ENCODE measurements at regions not wholly inside any gene's neighbourhood (a gene's known extent, or its start where the extent isn't known, plus 50 kb on each side); places are given as distances from the start of the nearest gene placed in this dataset.
"Not testable (repeated sequence)": the region's sequence is repeated elsewhere in the genome, so short reads cannot be mapped to it uniquely, and the experiment has no call there.

DNA sequence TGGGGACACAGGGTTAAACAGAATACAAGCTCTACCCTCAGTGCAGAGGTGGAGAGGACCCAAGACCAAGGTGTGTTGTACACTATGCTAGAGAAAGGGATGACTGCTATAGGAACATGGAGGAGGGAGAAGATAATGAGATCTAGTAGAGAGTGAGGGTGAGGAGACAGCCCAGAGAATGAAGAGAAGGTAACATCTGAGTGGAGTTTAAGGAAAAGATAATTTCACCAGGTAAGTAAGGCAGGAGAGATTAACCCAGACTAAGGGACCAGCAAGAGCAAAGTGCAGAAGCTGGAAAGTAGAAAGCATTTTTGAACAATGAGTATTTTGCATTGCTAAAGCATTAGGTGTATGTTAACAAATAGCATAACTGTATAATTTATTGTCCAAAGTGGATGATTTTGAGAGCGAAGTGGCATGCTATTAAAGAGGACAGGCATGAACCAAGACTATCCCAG lies 128.8 kb downstream of the RASSF10 start:
- no peak for DNase-seq

GRCh38 chr11:13139085-13139484 lies 130.0 kb downstream of the RASSF10 start:
- DNase-seq: not testable (repeated sequence)

DNA sequence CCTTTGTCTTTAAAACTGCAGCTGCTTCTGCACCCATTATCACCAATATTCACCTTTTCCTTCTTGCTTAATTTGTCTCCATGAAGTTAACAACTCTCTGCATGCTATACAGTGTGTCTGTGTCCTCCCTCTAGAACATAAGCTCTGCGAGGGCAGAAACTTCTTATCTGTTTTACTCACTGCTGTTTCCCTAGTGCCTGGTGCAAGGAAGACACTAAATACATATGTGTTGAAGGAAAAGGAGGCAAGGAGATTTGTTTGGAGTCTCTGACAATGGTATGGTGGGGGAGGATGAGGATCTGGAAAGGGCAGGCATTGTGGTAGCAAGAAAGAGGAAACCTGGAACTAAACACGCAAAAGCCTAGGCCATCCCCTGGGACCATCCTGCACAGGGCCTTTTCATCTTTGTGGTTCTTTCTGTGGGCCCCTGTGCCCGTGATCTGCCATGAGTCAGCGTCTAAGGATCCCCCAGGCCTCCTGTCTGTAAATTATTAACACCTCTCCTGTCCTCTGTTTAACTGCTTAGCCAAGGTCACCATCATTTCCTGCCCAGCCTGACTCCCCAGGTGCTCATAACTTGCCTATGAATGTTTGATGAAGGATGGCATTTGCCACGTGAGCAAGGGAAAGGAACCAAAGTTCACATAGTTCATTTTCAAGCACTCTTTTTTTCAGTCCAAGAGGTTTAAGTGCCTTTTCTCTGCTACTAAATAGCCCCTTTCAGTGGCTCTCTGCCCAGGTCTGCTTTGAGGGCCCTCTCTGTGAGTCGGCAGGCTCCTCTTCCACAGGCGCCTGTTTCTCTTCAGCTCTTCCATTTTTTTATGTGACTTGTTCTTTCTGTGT lies 131.1 kb downstream of the RASSF10 start:
- DNase-seq: no peak

GRCh38 chr11:13140873-13141655 lies 131.9 kb downstream of the RASSF10 start:
- DNase-seq: no peak

DNA sequence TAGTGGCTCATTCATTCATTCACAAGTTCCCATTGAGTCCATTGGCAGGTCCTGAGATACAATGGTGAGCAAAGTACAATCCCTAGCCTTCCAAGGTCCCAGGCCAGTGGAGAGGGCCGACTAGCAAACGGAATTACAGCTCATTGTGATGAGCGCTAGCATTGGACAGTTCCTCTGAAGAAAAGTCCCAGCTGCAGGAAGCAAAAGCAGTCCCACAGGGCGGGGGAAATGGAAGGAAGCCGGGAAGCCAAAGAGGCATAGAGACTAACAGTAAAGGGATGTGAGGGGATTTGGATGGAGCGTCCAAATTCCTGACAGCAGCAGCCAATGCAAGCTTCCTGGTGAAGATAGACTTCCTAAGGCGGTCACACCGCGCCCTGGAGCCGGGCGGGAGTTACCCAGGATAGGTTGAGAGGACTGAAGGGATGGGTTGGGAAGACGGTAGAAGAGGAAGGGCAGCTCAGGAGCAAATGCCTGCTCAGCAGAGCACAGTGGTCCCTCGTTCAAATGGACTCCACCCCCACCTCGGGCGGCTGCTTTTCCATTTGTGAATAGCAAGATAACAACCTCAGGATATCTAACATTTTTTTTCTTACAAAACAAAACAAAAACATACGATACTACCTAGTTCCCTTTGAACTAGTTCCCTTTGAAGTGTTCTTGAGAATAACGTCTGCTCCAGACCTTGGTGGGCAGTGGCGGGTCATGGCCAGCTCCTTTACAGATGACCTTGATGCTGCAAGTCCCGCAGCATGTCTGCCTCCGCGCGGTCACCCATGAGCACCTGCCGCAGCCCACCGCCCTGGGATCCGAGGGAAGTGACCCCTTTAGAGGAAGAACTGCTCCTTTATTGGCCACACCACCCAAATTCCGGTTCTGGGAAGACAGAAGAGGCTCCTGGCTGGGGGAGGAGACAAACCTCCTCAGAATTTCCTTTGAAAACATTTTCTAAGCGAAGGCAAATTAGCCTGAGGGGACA lies 132.9 kb downstream of the RASSF10 start:
- no peak for DNase-seq

GRCh38 chr11:13143486-13144297 lies 133.9 kb upstream of the BMAL1 start:
- DNase-seq: peak in 1 of 5 experiments; percentile 5

GRCh38 chr11:13145461-13145860 lies 132.1 kb upstream of the BMAL1 start:
- DNase-seq: no peak

GRCh38 chr11:13149991-13150390 lies 127.6 kb upstream of the BMAL1 start:
- no peak for DNase-seq

GRCh38 chr11:13150487-13150886 lies 127.1 kb upstream of the BMAL1 start:
- no peak for DNase-seq

- DNase-seq: no peak
Measured at GRCh38 chr11:13152264-13152663, 125.3 kb upstream of the BMAL1 start.

DNA sequence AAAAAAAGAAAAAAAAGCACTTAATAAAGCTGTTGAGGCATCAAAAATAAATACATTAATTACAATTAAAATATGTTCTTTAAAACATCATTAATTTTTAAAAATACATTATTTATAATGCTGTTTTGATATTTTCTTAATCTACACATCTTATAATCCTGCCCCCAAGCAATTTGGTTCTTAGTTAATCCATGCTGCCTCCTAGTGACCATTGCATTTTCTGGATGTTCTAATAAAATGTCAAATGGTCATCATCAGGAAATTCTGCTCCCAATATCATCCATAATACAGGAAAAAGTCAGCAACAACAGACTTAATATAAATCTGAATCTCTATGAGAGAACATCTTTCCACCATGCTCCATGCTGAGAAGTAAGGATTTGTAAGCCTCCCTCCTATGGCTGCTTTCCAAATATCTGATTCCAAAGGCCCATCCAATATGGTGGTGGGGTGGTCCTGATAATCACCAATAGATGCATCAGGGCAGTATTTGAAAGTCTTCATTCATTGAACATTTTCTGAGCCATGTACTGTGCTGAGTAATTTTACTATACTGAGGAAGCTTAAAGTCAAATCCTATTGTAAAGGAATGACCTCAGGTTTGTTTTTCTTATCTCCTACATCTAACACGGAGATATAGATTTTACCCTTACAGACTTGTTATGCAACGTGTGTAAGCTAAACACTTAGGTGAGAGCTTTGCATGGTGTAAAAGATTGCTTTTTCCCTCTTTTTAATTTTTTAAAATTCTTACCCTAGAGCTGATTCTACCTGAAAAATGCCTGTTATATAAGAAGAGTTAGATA lies 124.7 kb upstream of the BMAL1 start:
- no peak for DNase-seq

GRCh38 chr11:13154374-13154773 lies 123.2 kb upstream of the BMAL1 start:
- DNase-seq: not testable (repeated sequence)

DNA sequence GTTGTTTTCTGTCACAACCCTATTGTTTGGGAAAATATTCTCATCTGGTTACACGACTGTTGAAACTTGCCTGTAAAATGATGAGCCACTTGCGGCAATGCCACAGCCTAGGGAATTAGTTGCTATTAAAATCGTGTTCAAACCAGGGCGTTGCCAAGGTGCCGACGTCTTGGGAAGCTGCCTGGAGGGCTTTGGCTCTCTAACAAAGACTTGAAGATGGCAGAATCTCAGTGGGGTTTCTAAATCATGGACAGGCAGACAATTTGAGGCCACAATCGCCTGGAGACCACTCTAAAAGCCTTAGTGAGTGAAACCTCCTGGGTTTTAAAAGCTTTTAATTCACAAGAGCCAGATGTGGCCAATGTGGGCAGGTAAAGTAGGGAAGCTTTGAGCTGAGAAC lies 117.2 kb upstream of the BMAL1 start:
- DNase-seq: no peak

- no peak for DNase-seq
Measured at GRCh38 chr11:13160806-13161205, 116.8 kb upstream of the BMAL1 start.

- DNase-seq: no peak
Measured at GRCh38 chr11:13163158-13163557, 114.4 kb upstream of the BMAL1 start.

DNA sequence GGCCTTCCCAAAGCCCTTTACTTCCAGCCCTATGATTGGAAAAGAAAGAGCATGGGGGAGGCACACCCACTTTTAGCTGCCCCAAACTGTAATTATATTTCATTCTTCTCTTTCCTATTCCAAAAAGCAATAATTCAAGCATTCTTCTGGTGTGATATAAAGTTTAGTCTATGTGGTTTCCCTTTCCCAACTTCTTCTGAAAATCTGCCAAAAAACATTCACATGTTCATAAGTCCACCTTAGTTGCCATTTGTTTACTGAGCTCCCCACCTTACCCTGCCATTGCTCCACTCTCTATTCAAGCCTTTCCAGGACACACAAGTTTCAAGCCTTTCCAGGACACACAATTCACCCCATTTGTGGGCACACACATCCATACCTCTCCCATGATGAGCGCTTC lies 111.6 kb upstream of the BMAL1 start:
- no peak for DNase-seq

GRCh38 chr11:13168271-13168670 lies 109.3 kb upstream of the BMAL1 start:
- no peak for DNase-seq

GRCh38 chr11:13169709-13170108 lies 107.9 kb upstream of the BMAL1 start:
- no peak for DNase-seq

DNA sequence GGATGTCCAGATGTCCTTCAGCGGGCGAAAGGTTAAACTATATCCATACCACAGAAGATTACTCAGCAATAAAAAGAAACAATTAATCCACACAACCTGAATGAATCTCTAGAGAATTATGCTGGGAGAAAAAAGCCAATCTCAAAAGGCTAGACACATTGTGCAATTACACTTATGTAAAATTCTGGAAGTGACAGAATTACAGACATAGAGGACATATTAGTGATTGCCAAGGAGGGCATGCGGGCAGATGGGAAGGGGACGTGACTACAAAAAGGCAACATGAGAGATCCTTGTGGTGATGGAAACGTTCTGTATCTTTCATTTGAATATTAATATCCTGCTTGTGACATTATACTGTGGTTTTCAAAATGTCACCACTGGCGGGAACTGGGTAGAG lies 103.5 kb upstream of the BMAL1 start:
- no peak for DNase-seq

DNA sequence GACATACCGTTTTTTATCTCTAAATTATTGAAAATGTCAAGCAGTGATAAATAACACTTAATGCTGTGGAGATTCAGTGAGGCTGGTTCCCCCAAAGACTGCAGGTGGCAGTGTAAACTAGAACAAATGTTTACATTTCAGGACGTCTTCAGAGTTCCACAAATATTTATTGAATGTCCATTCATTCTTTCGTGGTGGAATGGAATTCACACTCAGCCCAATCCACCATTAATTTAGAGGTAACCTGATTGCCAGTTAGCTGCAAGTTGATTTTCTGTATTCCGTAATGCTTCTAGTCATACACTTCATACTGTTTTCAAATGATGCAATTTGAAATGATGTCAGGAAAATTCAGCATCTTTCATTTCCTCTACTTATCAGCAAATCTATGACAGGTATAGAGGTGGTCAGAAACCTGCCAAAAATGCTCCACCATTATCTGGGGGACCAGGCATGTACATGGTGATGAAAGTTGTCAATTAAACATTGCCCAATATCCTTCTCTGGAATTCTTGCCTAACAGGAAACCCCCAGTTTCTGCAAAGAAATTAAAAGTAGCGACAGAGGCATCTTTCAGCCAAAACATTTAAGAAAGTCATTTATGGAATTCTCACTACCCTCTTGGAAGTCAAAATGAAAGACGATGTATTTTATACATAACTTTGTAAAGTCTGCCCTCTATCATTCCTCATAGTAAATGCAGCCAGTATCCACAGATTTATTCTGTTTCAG lies 94.3 kb upstream of the BMAL1 start:
- DNase-seq: peak in 1 of 5 experiments; percentile 26
